LNCaP clone FGC (cell line): ENCODE measurements at regions not wholly inside any gene's neighbourhood (a gene's known extent, or its start where the extent isn't known, plus 50 kb on each side); places are given as distances from the start of the nearest gene placed in this dataset.

ENCODE experiments used
- DNase-seq: peaks from one replicate; pipeline ENCODE4 v3.0.0-alpha.2; 2011; ENCODE audit warnings: low read depth
- H3K4me3 ChIP-seq: 2 replicates; pipeline ENCODE4 v1.5.1; 2011; ENCODE audit warnings: mild to moderate bottlenecking, low read depth, low read length, control low read depth
- TF ChIP-seq, protein P1 (sequence below): IDR thresholded peaks from 2 replicates; pipeline ENCODE4 v1.5.1; 2012; ENCODE audit warnings: mild to moderate bottlenecking; ENCODE audit not compliant: control insufficient read depth, insufficient read depth; ENCODE audit errors: extremely low read depth

DNA sequence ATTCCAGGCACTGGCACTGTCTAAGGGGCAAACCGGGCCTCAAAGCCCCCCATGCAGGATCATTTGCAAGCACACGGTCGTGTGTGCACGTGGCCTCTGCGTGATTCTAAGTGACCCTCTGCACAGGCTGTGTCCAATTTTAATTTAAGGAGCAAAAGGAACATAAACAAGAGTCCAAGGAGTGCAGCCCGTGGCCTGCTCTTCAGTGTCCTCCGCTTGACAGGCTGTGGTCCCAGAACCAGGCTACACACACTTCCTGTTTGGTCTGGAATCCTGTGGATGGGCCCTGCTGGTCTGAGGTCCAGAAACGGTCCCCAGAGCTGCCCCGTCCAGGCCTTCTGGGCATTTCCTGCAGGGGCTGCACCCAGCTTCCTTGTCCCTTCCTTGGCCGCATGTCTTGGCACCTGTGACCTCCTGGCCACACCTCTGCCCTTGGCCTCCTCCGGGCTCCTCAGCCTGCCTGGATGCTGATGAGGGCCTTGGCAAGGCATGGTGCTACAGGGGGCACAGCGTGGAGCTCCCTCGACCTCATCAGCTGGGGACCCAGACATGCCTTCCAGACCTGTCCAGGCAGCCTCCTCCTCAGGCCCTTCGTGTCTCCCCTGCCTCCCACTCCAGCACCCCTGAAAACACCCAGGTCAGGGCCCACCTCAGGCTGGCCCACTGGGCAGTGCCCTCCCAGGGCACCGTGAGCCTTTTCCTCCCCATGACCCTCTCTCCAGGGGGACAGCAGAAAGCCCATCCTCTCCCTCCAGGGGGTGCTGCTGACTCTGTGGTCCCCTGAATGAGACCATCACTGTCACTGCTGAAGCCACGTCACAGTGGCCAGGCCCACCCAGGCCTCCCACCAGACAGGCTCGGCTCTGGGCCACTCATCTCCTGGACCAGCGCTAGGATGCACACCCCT, 136.4 kb upstream of the GPC1 start:
- DNase-seq, result no peak
- H3K4me3 ChIP-seq, result no peak overlapping the region
- TF ChIP-seq, protein P1, sequence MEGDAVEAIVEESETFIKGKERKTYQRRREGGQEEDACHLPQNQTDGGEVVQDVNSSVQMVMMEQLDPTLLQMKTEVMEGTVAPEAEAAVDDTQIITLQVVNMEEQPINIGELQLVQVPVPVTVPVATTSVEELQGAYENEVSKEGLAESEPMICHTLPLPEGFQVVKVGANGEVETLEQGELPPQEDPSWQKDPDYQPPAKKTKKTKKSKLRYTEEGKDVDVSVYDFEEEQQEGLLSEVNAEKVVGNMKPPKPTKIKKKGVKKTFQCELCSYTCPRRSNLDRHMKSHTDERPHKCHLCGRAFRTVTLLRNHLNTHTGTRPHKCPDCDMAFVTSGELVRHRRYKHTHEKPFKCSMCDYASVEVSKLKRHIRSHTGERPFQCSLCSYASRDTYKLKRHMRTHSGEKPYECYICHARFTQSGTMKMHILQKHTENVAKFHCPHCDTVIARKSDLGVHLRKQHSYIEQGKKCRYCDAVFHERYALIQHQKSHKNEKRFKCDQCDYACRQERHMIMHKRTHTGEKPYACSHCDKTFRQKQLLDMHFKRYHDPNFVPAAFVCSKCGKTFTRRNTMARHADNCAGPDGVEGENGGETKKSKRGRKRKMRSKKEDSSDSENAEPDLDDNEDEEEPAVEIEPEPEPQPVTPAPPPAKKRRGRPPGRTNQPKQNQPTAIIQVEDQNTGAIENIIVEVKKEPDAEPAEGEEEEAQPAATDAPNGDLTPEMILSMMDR, result no peak

DNA sequence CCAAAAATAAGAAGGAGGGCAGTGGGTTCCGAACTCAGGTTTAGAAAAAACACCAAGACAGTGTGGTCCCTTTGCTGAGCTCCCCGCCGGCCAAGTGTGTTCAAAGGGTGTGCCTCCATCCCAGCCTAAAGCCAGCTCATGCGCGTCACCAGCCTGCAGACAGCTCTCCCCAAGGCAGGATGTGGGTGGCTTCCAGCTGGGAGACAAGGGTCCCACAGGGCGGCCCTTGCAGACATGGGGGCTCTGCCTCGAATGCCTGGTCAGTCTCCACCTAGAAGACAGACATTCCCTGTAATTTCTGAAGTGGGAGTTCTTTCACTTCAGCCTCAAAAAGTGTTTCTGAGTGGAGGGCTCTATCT, 135.8 kb upstream of the GPC1 start:
- TF ChIP-seq, protein P1, result no peak
- H3K4me3 ChIP-seq, result no peak overlapping the region
- DNase-seq, result no peak

DNA sequence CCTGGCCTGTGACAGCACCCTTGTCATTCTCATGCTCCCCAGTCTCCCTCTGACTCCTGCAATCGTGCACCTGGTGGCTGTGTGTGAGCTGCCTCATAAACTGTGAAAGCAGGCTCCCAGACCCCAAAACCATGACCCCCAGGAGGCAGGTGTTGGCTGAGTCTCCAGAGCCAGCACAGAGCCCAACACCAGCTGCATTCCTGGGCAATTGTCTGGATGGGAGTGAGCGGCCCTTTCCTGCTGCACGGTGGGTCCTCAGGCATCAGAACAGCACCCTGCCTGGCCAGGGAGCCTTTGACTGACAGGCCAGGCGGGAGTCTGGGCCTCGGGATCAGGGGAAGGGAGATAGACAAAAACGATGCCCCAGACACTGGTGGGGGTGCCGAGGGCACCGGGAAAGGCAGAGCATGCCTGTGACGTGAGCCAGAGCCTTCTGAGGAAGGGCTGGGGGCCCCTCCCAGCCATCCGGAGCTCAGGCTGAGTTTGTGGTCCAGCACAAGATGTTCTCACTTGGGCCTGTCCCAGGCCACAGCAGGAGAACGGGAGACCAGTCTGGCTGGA, 135.1 kb upstream of the GPC1 start:
- H3K4me3 ChIP-seq, result no peak overlapping the region
- no peak for DNase-seq
- TF ChIP-seq, protein P1, result no peak

DNA sequence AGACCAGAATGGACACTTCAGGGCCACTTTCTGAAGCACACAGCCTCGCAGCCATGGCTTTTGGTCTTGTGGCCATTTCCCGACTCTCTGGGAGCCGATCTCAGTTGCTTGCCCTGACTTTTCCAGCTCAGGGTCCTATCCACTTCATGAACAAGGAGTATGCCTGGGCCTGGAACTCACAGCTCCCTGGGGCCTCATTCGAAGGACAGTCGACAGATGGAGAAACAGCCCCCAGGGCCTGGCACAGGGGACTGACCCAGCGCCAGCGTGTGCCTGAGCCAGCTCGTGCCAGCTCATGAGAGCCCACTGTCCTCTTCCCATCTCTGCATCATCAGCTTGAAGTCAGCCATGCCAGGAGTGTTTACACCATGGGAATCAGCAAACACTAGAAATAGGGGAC, 134.6 kb upstream of the GPC1 start:
- TF ChIP-seq, protein P1, result no peak
- DNase-seq, result no peak
- no peak overlapping the region for H3K4me3 ChIP-seq

DNA sequence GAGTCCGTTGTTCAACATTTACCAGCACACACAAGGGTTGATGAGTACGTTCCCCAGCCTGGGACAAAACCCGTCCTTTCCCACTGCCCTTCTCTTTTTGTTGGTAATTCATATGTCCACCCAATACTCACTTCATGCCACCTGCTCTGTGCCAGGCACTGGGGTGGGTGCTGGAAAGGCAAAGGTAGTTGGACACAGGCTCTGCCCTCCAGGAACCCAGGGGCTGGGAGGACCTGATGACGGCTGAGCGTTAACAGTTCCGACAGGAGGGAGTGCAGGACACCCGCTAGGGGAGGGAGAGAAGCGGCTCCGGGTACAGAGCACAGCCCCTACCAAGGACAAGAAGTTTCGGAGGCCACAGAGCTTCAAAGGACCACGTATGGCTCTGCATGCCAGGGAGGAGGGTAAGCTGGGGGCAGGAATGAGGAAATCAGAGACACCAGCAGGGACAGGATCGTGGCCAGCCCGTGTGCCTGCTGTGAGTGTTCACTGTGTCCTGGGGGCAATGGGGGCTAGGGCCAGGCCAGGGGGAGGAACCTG, 134.1 kb upstream of the GPC1 start:
- TF ChIP-seq, protein P1, result no peak
- no peak overlapping the region for H3K4me3 ChIP-seq
- DNase-seq, result no peak

DNA sequence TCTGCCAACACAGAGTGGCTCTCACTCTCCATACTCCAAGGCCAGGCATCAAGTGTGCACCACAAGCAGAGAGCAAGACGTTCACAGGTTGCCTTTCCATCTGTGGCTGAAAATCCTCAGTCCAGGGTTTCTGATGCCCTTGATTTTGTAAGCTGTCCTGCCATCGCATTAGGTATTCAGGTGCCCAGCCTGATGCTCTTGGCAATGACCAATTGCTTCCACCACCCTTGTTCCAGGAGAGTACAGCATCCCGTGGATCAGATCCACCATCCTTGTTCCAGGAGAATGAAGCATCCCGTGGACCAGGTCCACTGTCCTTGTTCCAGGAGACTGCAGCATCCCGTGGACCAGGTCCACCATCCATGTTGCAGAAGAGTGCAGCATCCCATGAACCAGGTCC, 133.4 kb upstream of the GPC1 start:
- no peak overlapping the region for H3K4me3 ChIP-seq
- TF ChIP-seq, protein P1, result no peak
- DNase-seq, result no peak
